C4-2B (cell line): ENCODE measurements at regions not wholly inside any gene's neighbourhood (a gene's known extent, or its start where the extent isn't known, plus 50 kb on each side); places are given as distances from the start of the nearest gene placed in this dataset.

Experiments
- H3K27ac ChIP-seq: fragments of 450-650 bp; 2 replicates; pipeline ENCODE4 v1.5.1; 2017
- ZFX ChIP-seq: fragments of 450-650 bp; IDR thresholded peaks from 2 replicates; pipeline ENCODE4 v1.6.1; 2017
- TF ChIP-seq, protein P1 (sequence below): fragments of 450-650 bp; conservative IDR thresholded peaks from 2 replicates; pipeline ENCODE4 v1.5.1; 2017; ENCODE audit warnings: mild to moderate bottlenecking

GRCh38 chr2:129085386-129085785 is 766.7 kb upstream of the HS6ST1 start:
- H3K27ac ChIP-seq, result no peak overlapping the region
- TF ChIP-seq ZFX, result no peak
- TF ChIP-seq, protein P1, sequence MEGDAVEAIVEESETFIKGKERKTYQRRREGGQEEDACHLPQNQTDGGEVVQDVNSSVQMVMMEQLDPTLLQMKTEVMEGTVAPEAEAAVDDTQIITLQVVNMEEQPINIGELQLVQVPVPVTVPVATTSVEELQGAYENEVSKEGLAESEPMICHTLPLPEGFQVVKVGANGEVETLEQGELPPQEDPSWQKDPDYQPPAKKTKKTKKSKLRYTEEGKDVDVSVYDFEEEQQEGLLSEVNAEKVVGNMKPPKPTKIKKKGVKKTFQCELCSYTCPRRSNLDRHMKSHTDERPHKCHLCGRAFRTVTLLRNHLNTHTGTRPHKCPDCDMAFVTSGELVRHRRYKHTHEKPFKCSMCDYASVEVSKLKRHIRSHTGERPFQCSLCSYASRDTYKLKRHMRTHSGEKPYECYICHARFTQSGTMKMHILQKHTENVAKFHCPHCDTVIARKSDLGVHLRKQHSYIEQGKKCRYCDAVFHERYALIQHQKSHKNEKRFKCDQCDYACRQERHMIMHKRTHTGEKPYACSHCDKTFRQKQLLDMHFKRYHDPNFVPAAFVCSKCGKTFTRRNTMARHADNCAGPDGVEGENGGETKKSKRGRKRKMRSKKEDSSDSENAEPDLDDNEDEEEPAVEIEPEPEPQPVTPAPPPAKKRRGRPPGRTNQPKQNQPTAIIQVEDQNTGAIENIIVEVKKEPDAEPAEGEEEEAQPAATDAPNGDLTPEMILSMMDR, result no peak

DNA sequence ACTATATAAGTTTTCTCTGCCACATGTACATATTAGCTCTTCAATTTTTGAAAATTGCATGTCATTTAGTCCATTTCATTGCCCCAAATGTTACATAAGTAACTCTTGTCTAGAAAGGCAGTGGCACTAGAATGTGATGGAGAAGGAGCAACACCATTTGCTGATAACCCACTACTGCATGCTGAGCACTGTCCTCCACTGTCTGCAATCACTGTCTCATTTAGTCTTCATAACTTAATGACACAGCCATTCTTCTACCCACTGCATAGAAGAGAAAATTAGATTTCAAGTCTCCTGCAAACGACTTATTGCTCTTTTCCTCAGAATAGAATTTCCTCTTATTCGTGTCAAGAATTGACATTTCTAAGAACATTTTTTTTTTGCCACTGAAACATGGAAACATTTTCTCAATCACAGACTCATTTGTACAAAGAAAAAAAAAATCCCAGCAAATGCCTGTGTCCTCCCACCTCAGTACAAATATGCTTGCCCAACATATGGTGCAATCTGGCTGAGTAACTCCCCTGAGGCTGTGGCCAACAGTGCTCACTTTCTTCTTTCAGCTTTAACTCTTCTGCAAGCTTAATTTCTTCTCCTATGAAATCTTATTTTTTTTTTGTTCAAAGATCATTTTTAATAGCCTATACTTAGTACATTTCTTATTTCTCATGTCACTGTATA is 768.6 kb upstream of the HS6ST1 start:
- TF ChIP-seq, protein P1, result no peak
- TF ChIP-seq ZFX, result no peak
- H3K27ac ChIP-seq, result no peak overlapping the region

DNA sequence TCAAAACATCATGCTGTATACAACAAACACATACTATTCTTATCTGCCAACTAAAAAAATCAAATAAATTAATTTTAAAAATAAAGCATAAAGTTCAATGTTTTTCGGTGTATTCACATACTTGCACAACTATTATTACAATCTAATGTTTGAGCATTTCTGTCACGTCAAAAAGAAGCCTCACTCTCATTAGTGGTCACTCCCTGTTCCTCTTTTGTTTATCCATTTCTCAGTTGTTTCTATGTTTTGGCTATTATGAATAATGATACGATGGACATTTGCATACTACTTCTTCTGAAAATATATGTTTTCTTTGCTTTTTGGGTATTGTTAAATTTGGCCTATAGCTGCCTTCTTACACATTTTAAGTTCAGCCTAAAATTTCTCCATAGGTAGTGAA is 773.0 kb upstream of the HS6ST1 start:
- TF ChIP-seq, protein P1, result no peak
- no peak for TF ChIP-seq ZFX
- no peak overlapping the region for H3K27ac ChIP-seq

DNA sequence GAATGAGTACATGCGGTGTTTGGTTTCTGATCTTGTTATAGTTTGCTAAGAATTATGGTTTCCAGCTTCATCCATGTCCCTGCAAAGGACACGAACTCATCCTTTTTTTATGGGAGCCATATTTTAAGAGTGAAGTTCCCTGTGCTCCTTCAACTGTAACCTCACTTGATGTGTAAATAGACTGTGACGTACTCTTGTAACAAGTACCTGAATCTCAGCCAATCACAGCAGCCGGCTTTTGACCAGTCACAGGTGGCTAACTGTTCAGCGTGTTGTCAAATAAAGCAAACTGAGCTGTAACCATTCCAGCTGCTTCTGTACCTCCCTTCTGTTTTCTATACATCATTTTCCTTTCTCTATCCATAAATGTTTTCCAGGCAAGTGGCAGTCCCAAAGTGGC is 774.3 kb upstream of the HS6ST1 start:
- H3K27ac ChIP-seq, result no peak overlapping the region
- TF ChIP-seq, protein P1, result no peak

DNA sequence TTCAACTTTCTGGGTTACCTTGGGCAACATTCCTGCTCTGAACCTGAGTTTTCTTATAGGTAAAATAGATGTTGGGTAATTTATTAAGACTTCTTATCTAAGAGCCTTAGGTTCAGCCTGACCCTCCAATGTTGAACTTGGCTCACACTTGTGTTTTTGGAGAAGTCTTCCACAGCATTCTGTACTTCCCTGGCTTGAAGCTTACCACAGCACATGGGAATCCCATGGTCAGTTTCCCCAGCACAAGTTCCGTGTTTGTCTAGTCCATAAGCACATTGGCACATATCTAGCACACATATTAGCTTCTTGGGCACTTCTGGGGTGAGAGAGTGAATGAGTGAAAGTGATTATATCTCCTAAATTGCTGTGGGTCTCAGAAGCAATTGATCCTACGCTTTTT is 782.5 kb upstream of the HS6ST1 start:
- H3K27ac ChIP-seq, result peak overlapping the region; percentile 88
- TF ChIP-seq ZFX, result no peak

- no peak for TF ChIP-seq ZFX
- TF ChIP-seq, protein P1, result no peak
- H3K27ac ChIP-seq, result no peak overlapping the region
Observed at GRCh38 chr2:129103936-129104878, 785.5 kb upstream of the HS6ST1 start.

- H3K27ac ChIP-seq, result no peak overlapping the region
- TF ChIP-seq, protein P1, result no peak
- no peak for TF ChIP-seq ZFX
Observed at GRCh38 chr2:129112181-129112580, 793.5 kb upstream of the HS6ST1 start.
